Heart left ventricle (tissue), 16 donors: ENCODE measurements at regions not wholly inside any gene's neighbourhood (a gene's known extent, or its start where the extent isn't known, plus 50 kb on each side); places are given as distances from the start of the nearest gene placed in this dataset.

ENCODE experiments used
- ATAC-seq, 4 donors: fragments of 200-7000 bp; cut with Tn5 transposase; one replicate each; pipeline ENCODE4 v1.9.1; 2020 to 2022; ENCODE audit warnings: moderate library complexity in 4 of 4, mild to moderate bottlenecking in 3 of 4, moderate number of reproducible peaks in 1 of 4
- DNase-seq, 5 donors: peaks; one replicate each; pipeline ENCODE4 v3.0.0-alpha.2; 2020
- H3K27ac ChIP-seq, 12 donors: fragments of 200-600 bp; sonication (generic) in 4 of 12; one replicate each; pipeline versions ENCODE4 v1.5.0 to v1.8.0; 2016 to 2022; ENCODE audit warnings: mild to moderate bottlenecking in 2 of 12
- H3K27me3 ChIP-seq, 9 donors: fragments of 200-600 bp; sonication (generic) in 2 of 9; one replicate each; pipeline versions ENCODE4 v1.5.1 to v1.8.0; 2016 to 2022; ENCODE audit warnings: mild to moderate bottlenecking in 3 of 9
- H3K36me3 ChIP-seq, 9 donors: fragments of 200-600 bp; sonication (generic) in 2 of 9; one replicate each; pipeline versions ENCODE4 v1.5.0 to v1.8.0; 2018 to 2022; ENCODE audit warnings: mild to moderate bottlenecking in 2 of 9
- H3K4me1 ChIP-seq, 12 donors: fragments of 200-600 bp; sonication (generic) in 4 of 12; one replicate each; pipeline versions ENCODE4 v1.5.0 to v1.8.0; 2016 to 2022; ENCODE audit warnings: mild to moderate bottlenecking in 3 of 12
- H3K4me3 ChIP-seq, 12 donors: fragments of 200-600 bp; sonication (generic) in 4 of 12; one replicate each; pipeline versions ENCODE4 v1.5.0 to v1.8.0; 2017 to 2022; ENCODE audit warnings: mild to moderate bottlenecking in 9 of 12, moderate library complexity in 4 of 12
- H3K9me3 ChIP-seq, 12 donors: fragments of 200-600 bp; sonication (generic) in 4 of 12; one replicate each; pipeline versions ENCODE4 v1.5.0 to v1.8.0; 2016 to 2022; ENCODE audit warnings: mild to moderate bottlenecking in 1 of 12
- CTCF ChIP-seq, 12 donors: fragments of 200-600 bp; sonication (generic) in 4 of 12; IDR thresholded peaks; one replicate each; pipeline versions ENCODE4 v1.5.0 to v1.8.0; 2018 to 2022; ENCODE audit warnings: antibody characterized with exemption in 12 of 12, mild to moderate bottlenecking in 5 of 12
- POLR2A ChIP-seq, 2 donors: fragments of 450-650 bp; IDR thresholded peaks; one replicate each; pipeline ENCODE4 v1.6.1; 2017; ENCODE audit warnings: antibody characterized with exemption in 2 of 2, mild to moderate bottlenecking in 2 of 2, moderate library complexity in 2 of 2
- WGBS, 4 donors: extraction: QIAGEN DNeasy Blood & Tissue Kit in 2 of 4; methylation state at CpG; one replicate each; pipeline versions ENCODE4 v1.1.5 to v1.1.7; 2013 to 2018; 5-methylcytosine and 5-hydroxymethylcytosine counted together
- intact Hi-C, 10 donors: fragments of 100-400 bp; cut with DNase I; formaldehyde crosslinking; loops; one replicate each; pipeline versions ENCODE4 v1.11.1 to v1.14.2; 2022
- donor health status: ischemic (EF 13 %, LVEDD 7.1; RV severe dilation, severe dysfunction).
- donor health status: healthy with polysubstance abuse.
- donor health status: DM: no; HTN: yes; CAD: no.
- donor health status: DM: no; HTN: no; CAD: no.
- donor health status: ischemic (EF 25% LVEDD 6.9; RV normal size, moderate dysfunction).
- donor health status: ischemic (EF 25% LVEDD 5.7; RV mildly dilated, moderate dysfunction).
- donor health status: healthy.
- donor health status: DM: yes; HTN: yes; CAD: no.
- donor health status: ischemic (EF 35%, LVEDD 5.7; RV mildly dilated, moderate dysfunction).
- donor health status: nonischemic (EF 11% LVEDD 7.7; RV severe dilation, severe dysfunction).
- donor health status: DM: yes; HTN: yes; CAD: no.
- donor health status: PGD.
- donor health status: ischemic (EF 29% LVEDD 5.4; RV normal size, mild dysfunction).
- donor health status: nonischemic (EF 23%, LVEDD 6.1; RV moderate dilation, normal function).

GRCh38 chr13:89791971-89792630, 1555.4 kb upstream of the MIR17HG start:
- Histone ChIP-seq H3K4me3 (no peak overlapping the region), H3K4me1 (no peaks in the 10 kb centered on the region), H3K27me3 (no peaks in the 10 kb centered on the region), H3K9me3 (peaks cover 0 to 13% (median 0%) of the 10 kb centered on the region in 12 donors), H3K36me3 (no peaks in the 10 kb centered on the region), H3K27ac (no peak overlapping the region)
- intact Hi-C loops: no loop called here
- ATAC-seq (no peak), DNase-seq (no peak)
- 60 to 70% (median 65%) methylated on average over 2 of the region's 2 CpGs for WGBS, 4 donors
- no peak for TF ChIP-seq CTCF (IDR thresholded peaks at IDR 0.05)
- TF ChIP-seq POLR2A (IDR thresholded peaks at IDR 0.05): no peak

DNA sequence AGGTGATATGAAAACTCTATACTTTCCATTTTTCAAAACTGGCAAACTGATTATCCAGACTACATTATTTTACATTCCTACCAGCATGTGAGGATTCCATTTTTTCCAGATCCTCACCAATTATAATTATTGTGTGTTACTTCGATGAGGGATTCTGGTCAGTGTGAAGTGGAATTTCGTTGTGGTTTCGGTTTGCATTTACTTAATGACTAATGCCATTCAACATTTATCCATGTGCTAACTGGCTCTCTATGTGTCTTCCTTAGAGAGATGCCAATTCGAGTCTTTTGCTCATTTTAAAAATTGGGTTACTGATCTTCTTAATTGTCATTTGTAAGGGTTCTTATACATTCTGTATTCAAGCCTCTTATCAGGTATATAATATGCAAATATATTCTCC, 1551.3 kb upstream of the MIR17HG start:
- H3K27ac ChIP-seq: no peak overlapping the region
- TF ChIP-seq POLR2A (IDR thresholded peaks at IDR 0.05) (no peak), CTCF (IDR thresholded peaks at IDR 0.05) (no peak)
- DNase-seq: no peak

DNA sequence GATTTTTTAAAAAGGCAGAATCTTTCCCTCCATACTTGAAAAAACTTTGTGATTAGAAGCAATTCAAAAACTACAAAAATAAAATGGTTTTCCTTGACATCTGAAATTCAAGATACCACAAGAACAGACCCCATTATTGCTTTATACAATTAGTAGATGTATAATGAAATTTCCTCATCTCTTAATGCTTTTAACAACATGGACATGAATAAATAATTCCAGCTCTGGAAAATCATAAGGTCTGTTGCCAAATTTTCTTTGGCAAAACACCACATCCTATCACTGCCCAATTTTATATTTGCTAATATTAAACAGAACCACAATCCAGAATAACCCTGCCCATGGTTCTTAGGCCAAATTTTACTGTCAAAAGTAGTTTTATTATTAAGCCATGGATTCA, 1543.6 kb upstream of the MIR17HG start:
- Histone ChIP-seq H3K9me3 (peaks cover 0 to 6% (median 0%) of the 10 kb centered on the region in 12 donors), H3K4me1 (no peaks in the 10 kb centered on the region), H3K27ac (no peak overlapping the region), H3K27me3 (no peaks in the 10 kb centered on the region), H3K4me3 (no peak overlapping the region), H3K36me3 (no peaks in the 10 kb centered on the region)
- TF ChIP-seq POLR2A (IDR thresholded peaks at IDR 0.05) (no peak), CTCF (IDR thresholded peaks at IDR 0.05) (no peak)
- DNase-seq: no peak
- ATAC-seq: no peak
- intact Hi-C loops: no loop called here

More for the DNA sequence above, 1551.3 kb upstream of the MIR17HG start:
- intact Hi-C loops: no loop called here
- H3K4me1 ChIP-seq: no peaks in the 10 kb centered on the region
- H3K4me3 ChIP-seq: no peak overlapping the region
- no peaks in the 10 kb centered on the region for H3K27me3 ChIP-seq
- ATAC-seq: no peak
- 83 to 85% (median 83%) methylated on average over 4 of the region's 4 CpGs for WGBS, 4 donors
- H3K9me3 ChIP-seq: peaks cover 0 to 13% (median 0%) of the 10 kb centered on the region in 12 donors
- H3K36me3 ChIP-seq: no peaks in the 10 kb centered on the region

GRCh38 chr13:89806594-89806993, 1540.9 kb upstream of the MIR17HG start:
- Histone ChIP-seq H3K4me3 (no peak overlapping the region), H3K27me3 (no peaks in the 10 kb centered on the region), H3K4me1 (no peaks in the 10 kb centered on the region), H3K36me3 (no peaks in the 10 kb centered on the region), H3K27ac (no peak overlapping the region), H3K9me3 (no peaks in the 10 kb centered on the region)
- no peak for DNase-seq
- intact Hi-C loops: no loop called here
- no peak for TF ChIP-seq POLR2A (IDR thresholded peaks at IDR 0.05)
- TF ChIP-seq CTCF (IDR thresholded peaks at IDR 0.05): no peak
- ATAC-seq: no peak
- 83 to 90% (median 85%) methylated on average over 4 of the region's 4 CpGs for WGBS, 4 donors
